H9 (cell line): ENCODE measurements at regions not wholly inside any gene's neighbourhood (a gene's known extent, or its start where the extent isn't known, plus 50 kb on each side); places are given as distances from the start of the nearest gene placed in this dataset.

Experiments
- DNase-seq: peaks from one replicate; pipeline ENCODE4 v3.0.0-alpha.2; 2017
- H2AFZ ChIP-seq: one replicate; pipeline ENCODE4 v1.6.1; 2013; ENCODE audit warnings: mild to moderate bottlenecking, low read length, control low read depth, moderate library complexity
- H2AK5ac ChIP-seq: 2 replicates; pipeline ENCODE4 v1.6.1; 2013; ENCODE audit warnings: low read length, control low read depth, mixed read lengths; ENCODE audit not compliant: insufficient read length
- H2BK120ac ChIP-seq: one replicate; pipeline ENCODE4 v1.6.1; 2013; ENCODE audit warnings: low read depth, mild to moderate bottlenecking, low read length, control low read depth, inconsistent platforms; ENCODE audit not compliant: poor library complexity, severe bottlenecking
- H2BK12ac ChIP-seq: 2 replicates; pipeline ENCODE4 v1.6.1; 2013; ENCODE audit warnings: low read length, control low read depth, mixed read lengths, low read depth; ENCODE audit not compliant: insufficient read length
- H2BK15ac ChIP-seq: 2 replicates; pipeline ENCODE4 v1.6.1; 2013; ENCODE audit warnings: low read depth, low read length, control low read depth
- H2BK20ac ChIP-seq: one replicate; pipeline ENCODE4 v1.6.1; 2013; ENCODE audit warnings: low read depth, mild to moderate bottlenecking, low read length, control low read depth, inconsistent platforms; ENCODE audit not compliant: poor library complexity, severe bottlenecking
- H2BK5ac ChIP-seq: 2 replicates; pipeline ENCODE4 v1.6.1; 2013; ENCODE audit warnings: low read length, control low read depth, mixed read lengths; ENCODE audit not compliant: insufficient read length
- H3K14ac ChIP-seq: 2 replicates; pipeline ENCODE4 v1.6.1; 2013; ENCODE audit warnings: low read length, control low read depth; ENCODE audit not compliant: insufficient read depth
- H3K18ac ChIP-seq: 2 replicates; pipeline ENCODE4 v1.6.1; 2013; ENCODE audit warnings: low read depth, mild to moderate bottlenecking, mixed read lengths, low read length, control low read depth; ENCODE audit not compliant: insufficient read length
- H3K23ac ChIP-seq: 2 replicates; pipeline ENCODE4 v1.6.1; 2013; ENCODE audit warnings: low read length, control low read depth, mixed read lengths, low read depth; ENCODE audit not compliant: insufficient read length
- H3K23me2 ChIP-seq: 2 replicates; pipeline ENCODE4 v1.6.1; 2013; ENCODE audit warnings: low read depth, mild to moderate bottlenecking, mixed read lengths, low read length, control low read depth; ENCODE audit not compliant: insufficient read length, poor library complexity, severe bottlenecking
- H3K27ac ChIP-seq: 2 replicates; pipeline ENCODE4 v1.5.1; 2013; ENCODE audit warnings: low read length, control low read depth, mixed read lengths, low read depth; ENCODE audit not compliant: insufficient read length
- H3K27me3 ChIP-seq: 2 replicates; pipeline ENCODE4 v1.6.1; 2013; ENCODE audit warnings: low read length, control low read depth, inconsistent platforms; ENCODE audit not compliant: insufficient read depth
- H3K4ac ChIP-seq: 2 replicates; pipeline ENCODE4 v1.6.1; 2013; ENCODE audit warnings: low read depth, mild to moderate bottlenecking, control low read depth, inconsistent platforms, low read length, moderate library complexity
- H3K4me1 ChIP-seq: 2 replicates; pipeline ENCODE4 v1.6.1; 2013; ENCODE audit warnings: low read length, control low read depth, inconsistent platforms; ENCODE audit not compliant: insufficient read depth
- H3K4me2 ChIP-seq: 2 replicates; pipeline ENCODE4 v1.6.1; 2013; ENCODE audit warnings: low read length, control low read depth, mixed read lengths; ENCODE audit not compliant: insufficient read length, insufficient read depth
- H3K56ac ChIP-seq: 2 replicates; pipeline ENCODE4 v1.6.1; 2013; ENCODE audit warnings: low read depth, mild to moderate bottlenecking, mixed read lengths, low read length, control low read depth; ENCODE audit not compliant: insufficient read length
- H3K79me1 ChIP-seq: 2 replicates; pipeline ENCODE4 v1.6.1; 2013; ENCODE audit warnings: low read depth, mild to moderate bottlenecking, moderate library complexity, low read length, control low read depth, inconsistent platforms; ENCODE audit not compliant: insufficient read depth, poor library complexity, severe bottlenecking
- H3K79me2 ChIP-seq: 2 replicates; pipeline ENCODE4 v1.6.1; 2013; ENCODE audit warnings: low read length, control low read depth, inconsistent platforms; ENCODE audit not compliant: insufficient read depth
- H3K9ac ChIP-seq: 2 replicates; pipeline ENCODE4 v1.6.1; 2013; ENCODE audit warnings: low read length, control low read depth, mixed read lengths; ENCODE audit not compliant: insufficient read length; ENCODE audit errors: extremely low read depth
- H3K9me3 ChIP-seq: one replicate; pipeline ENCODE4 v1.6.1; 2013; ENCODE audit warnings: low read depth, low read length, inconsistent platforms; ENCODE audit not compliant: control insufficient read depth
- H3T11ph ChIP-seq: one replicate; pipeline ENCODE4 v1.6.1; 2013; ENCODE audit warnings: mild to moderate bottlenecking, low read length, control low read depth, inconsistent platforms
- H4K20me1 ChIP-seq: one replicate; pipeline ENCODE4 v1.6.1; 2013; ENCODE audit not compliant: control insufficient read depth, insufficient read length, insufficient read depth
- H4K5ac ChIP-seq: 2 replicates; pipeline ENCODE4 v1.6.1; 2013; ENCODE audit warnings: low read depth, mild to moderate bottlenecking, mixed read lengths, low read length, control low read depth; ENCODE audit not compliant: insufficient read length
- H4K8ac ChIP-seq: replicated peaks from 2 replicates; pipeline ENCODE4 v1.6.1; 2013; ENCODE audit warnings: low read length, control low read depth, mixed read lengths, low read depth; ENCODE audit not compliant: insufficient read length
- H4K91ac ChIP-seq: 2 replicates; pipeline ENCODE4 v1.6.1; 2013; ENCODE audit warnings: low read depth, mild to moderate bottlenecking, moderate library complexity, mixed read lengths, low read length, control low read depth; ENCODE audit not compliant: insufficient read length
- H3K27ac Mint-ChIP-seq, 3 experiments: 2 replicates in 2 of 3; 3 replicates in 1 of 3; pipeline ENCODE4 v1.8.0; 2020 to 2021; ENCODE audit warnings: mixed read lengths in 3 of 3, mild to moderate bottlenecking in 1 of 3, moderate library complexity in 1 of 3
- H3K27me3 Mint-ChIP-seq: 2 replicates; pipeline ENCODE4 v1.8.0; 2021; ENCODE audit warnings: low read depth, mild to moderate bottlenecking, moderate library complexity, mixed read lengths
- H3K36me3 Mint-ChIP-seq, 3 experiments: 2 replicates in 2 of 3; 3 replicates in 1 of 3; pipeline ENCODE4 v1.8.0; 2020 to 2021; ENCODE audit warnings: low read depth in 3 of 3, mixed read lengths in 3 of 3; ENCODE audit not compliant: insufficient read depth in 1 of 3
- H3K4me1 Mint-ChIP-seq, 2 experiments: 2 replicates each; pipeline ENCODE4 v1.8.0; 2020; ENCODE audit warnings: mixed read lengths in 2 of 2
- H3K4me3 Mint-ChIP-seq, 2 experiments: 2 replicates in 1 of 2; 3 replicates in 1 of 2; pipeline ENCODE4 v1.8.0; 2020 to 2021; ENCODE audit warnings: mild to moderate bottlenecking in 2 of 2, mixed read lengths in 2 of 2, moderate library complexity in 1 of 2
- H3K9me3 Mint-ChIP-seq, 2 experiments: 2 replicates in 1 of 2; 3 replicates in 1 of 2; pipeline ENCODE4 v1.8.0; 2020; ENCODE audit warnings: mild to moderate bottlenecking in 2 of 2, mixed read lengths in 2 of 2, moderate library complexity in 1 of 2
- CTCF ChIP-seq: fragments of 200-600 bp; sonication (generic); conservative IDR thresholded peaks from 3 replicates; pipeline ENCODE4 v1.8.0; 2021; ENCODE audit warnings: antibody characterized with exemption, mild to moderate bottlenecking
- WGBS: extraction: QIAGEN DNeasy Blood & Tissue Kit; methylation state at CpG from one replicate; pipeline ENCODE4 v1.1.7; 2013; ENCODE audit warnings: missing lambda C conversion rate, low lambda C conversion rate, mixed read lengths; ENCODE audit not compliant: insufficient read length; ENCODE audit errors: extremely low coverage; 5-methylcytosine and 5-hydroxymethylcytosine counted together

GRCh38 chr3:137348936-137349335 lies 391.2 kb downstream of the IL20RB start:
- no peak overlapping the region for H2BK5ac ChIP-seq
- H2BK15ac ChIP-seq: no peak overlapping the region
- no peaks in the 10 kb centered on the region for H3K23me2 ChIP-seq
- Mint-ChIP-seq H3K36me3 (peaks cover 0 to 5% (median 0%) of the 10 kb centered on the region in 3 experiments; a peak in 2 of 7 replicates), H3K27me3 (no peaks in the 10 kb centered on the region; the same call in 1 of the 2 replicates), H3K9me3 (peaks cover 5 to 7% of the 10 kb centered on the region in 2 experiments; a peak in 3 of 5 replicates), H3K4me3 (no peak overlapping the region), H3K27ac (no peak overlapping the region; a peak in 1 of 7 replicates), H3K4me1 (no peaks in the 10 kb centered on the region)
- no peaks in the 10 kb centered on the region for H3K9me3 ChIP-seq
- no peaks in the 10 kb centered on the region for H4K20me1 ChIP-seq
- no peak overlapping the region for H3K18ac ChIP-seq
- H2AK5ac ChIP-seq: no peak overlapping the region
- no peak overlapping the region for H3T11ph ChIP-seq
- H4K91ac ChIP-seq: no peak overlapping the region
- no peak overlapping the region for H2AFZ ChIP-seq
- H4K5ac ChIP-seq: no peak overlapping the region
- H3K79me1 ChIP-seq: no peaks in the 10 kb centered on the region
- H3K9ac ChIP-seq: no peak overlapping the region
- H3K56ac ChIP-seq: no peak overlapping the region
- no peak for DNase-seq
- no peaks in the 10 kb centered on the region for H3K27me3 ChIP-seq
- H3K4me1 ChIP-seq: no peaks in the 10 kb centered on the region
- H3K14ac ChIP-seq: no peak overlapping the region
- no peak overlapping the region for H4K8ac ChIP-seq
- H2BK120ac ChIP-seq: no peak overlapping the region
- no peak for TF ChIP-seq CTCF
- no peaks in the 10 kb centered on the region for H3K79me2 ChIP-seq
- no peak overlapping the region for H3K27ac ChIP-seq
- H2BK12ac ChIP-seq: no peak overlapping the region
- H3K4ac ChIP-seq: no peak overlapping the region
- H3K23ac ChIP-seq: no peak overlapping the region
- H2BK20ac ChIP-seq: no peak overlapping the region
- WGBS: no CpG with 5 or more reads among the region's 7 CpGs
- H3K4me2 ChIP-seq: no peak overlapping the region
